Esophagus (tissue), 2 donors: ENCODE measurements at regions not wholly inside any gene's neighbourhood (a gene's known extent, or its start where the extent isn't known, plus 50 kb on each side); places are given as distances from the start of the nearest gene placed in this dataset.

Experiments
- H3K27ac ChIP-seq, 2 donors: one replicate each; pipeline ENCODE4 v1.5.1; 2013; ENCODE audit warnings: low read depth in 2 of 2, mild to moderate bottlenecking in 2 of 2, inconsistent platforms in 1 of 2, low read length in 1 of 2, moderate library complexity in 1 of 2
- H3K27me3 ChIP-seq, 2 donors: one replicate each; pipeline ENCODE4 v1.6.1; 2013; ENCODE audit warnings: low read length in 2 of 2, control low read depth in 1 of 2, mild to moderate bottlenecking in 1 of 2; ENCODE audit not compliant: insufficient read depth in 2 of 2, control insufficient read depth in 1 of 2
- H3K36me3 ChIP-seq, 2 donors: one replicate each; pipeline ENCODE4 v1.6.1; 2013; ENCODE audit warnings: low read length in 1 of 2; ENCODE audit not compliant: control insufficient read depth in 2 of 2, insufficient read depth in 2 of 2
- H3K4me1 ChIP-seq, 2 donors: one replicate each; pipeline ENCODE4 v1.6.1; 2013; ENCODE audit warnings: low read length in 1 of 2; ENCODE audit not compliant: control insufficient read depth in 2 of 2, insufficient read depth in 2 of 2
- H3K4me3 ChIP-seq, 2 donors: one replicate each; pipeline ENCODE4 v1.5.1; 2013; ENCODE audit warnings: low read length in 2 of 2, mild to moderate bottlenecking in 2 of 2, low read depth in 1 of 2, moderate library complexity in 1 of 2
- H3K9me3 ChIP-seq, 2 donors: one replicate each; pipeline ENCODE4 v1.6.1; 2013; ENCODE audit warnings: mild to moderate bottlenecking in 2 of 2, low read depth in 1 of 2, low read length in 1 of 2, moderate library complexity in 1 of 2; ENCODE audit not compliant: control insufficient read depth in 2 of 2, insufficient read depth in 1 of 2
- WGBS, 2 donors: extraction: QIAGEN DNeasy Blood & Tissue Kit; methylation state at CpG; one replicate each; pipeline ENCODE4 v1.1.7; 2013; 5-methylcytosine and 5-hydroxymethylcytosine counted together
- donor health status: healthy with polysubstance abuse.
- donor health status: Bipolar disorder and iron deficiency.

GRCh38 chr16:86879268-86879667 is 300.9 kb downstream of the FOXL1 start:
- Histone ChIP-seq H3K27me3 (no peaks in the 10 kb centered on the region), H3K36me3 (no peaks in the 10 kb centered on the region), H3K9me3 (no peaks in the 10 kb centered on the region), H3K27ac (no peak overlapping the region), H3K4me3 (no peak overlapping the region), H3K4me1 (no peaks in the 10 kb centered on the region)
- 82 to 92% methylated on average over 11 of the region's 11 CpGs for whole genome bisulfite sequencing, 2 donors

GRCh38 chr16:86880316-86881117 is 302.2 kb downstream of the FOXL1 start:
- 85% methylated on average over 14 of the region's 14 CpGs for WGBS, 2 donors
- no peaks in the 10 kb centered on the region for H3K4me1 ChIP-seq
- no peak overlapping the region for H3K27ac ChIP-seq
- no peaks in the 10 kb centered on the region for H3K9me3 ChIP-seq
- no peak overlapping the region for H3K4me3 ChIP-seq
- H3K27me3 ChIP-seq: no peaks in the 10 kb centered on the region
- no peaks in the 10 kb centered on the region for H3K36me3 ChIP-seq

DNA sequence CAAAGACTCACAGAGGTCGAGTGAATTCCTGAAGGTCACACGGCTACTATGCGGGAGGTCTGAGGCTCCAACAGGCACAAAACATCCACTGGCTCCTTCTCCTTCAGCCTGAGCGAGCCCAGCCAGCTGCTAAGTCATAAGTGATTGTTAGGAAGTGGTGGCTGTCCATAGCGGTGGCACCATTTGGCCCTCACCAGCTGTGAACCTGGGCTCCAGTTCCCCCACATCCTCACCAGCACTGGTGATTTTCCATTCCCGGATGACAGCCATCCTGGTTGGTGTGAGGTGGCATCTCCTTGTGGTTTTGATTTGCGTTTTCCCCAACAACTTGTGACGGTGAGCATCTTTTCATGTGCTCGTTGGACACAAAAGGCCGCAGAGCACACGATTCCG is 302.8 kb downstream of the FOXL1 start:
- 90% methylated on average over 12 of the region's 12 CpGs for WGBS, 2 donors
- no peaks in the 10 kb centered on the region for H3K27me3 ChIP-seq
- H3K4me3 ChIP-seq: no peak overlapping the region
- no peaks in the 10 kb centered on the region for H3K36me3 ChIP-seq
- H3K27ac ChIP-seq: no peak overlapping the region
- peaks cover 0 to under 1% of the 10 kb centered on the region in 2 donors for H3K9me3 ChIP-seq
- H3K4me1 ChIP-seq: no peaks in the 10 kb centered on the region

DNA sequence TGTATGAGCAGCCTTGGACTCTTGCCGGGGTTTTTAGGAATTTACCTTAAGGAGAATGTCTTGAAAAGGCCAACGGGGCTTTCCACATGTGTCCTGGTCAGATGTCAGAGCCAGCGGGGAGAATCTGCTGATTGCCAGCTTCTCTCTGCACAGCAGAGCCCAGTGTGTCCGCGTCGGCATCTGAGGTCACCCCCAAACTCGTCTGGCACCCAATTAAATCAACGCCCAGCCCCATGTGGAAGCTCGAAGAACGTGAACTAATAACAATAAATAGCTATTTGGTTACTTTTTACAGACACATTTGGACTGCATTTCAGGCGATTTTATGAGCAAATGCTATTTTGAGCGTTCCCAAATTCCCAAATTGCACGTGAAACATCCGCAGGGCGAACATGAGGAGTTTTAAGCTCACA is 303.5 kb downstream of the FOXL1 start:
- 48 to 61% methylated on average over 15 of the region's 15 CpGs for WGBS, 2 donors
- Histone ChIP-seq H3K27ac (no peak overlapping the region), H3K4me3 (no peak overlapping the region), H3K27me3 (no peaks in the 10 kb centered on the region), H3K4me1 (no peaks in the 10 kb centered on the region), H3K36me3 (no peaks in the 10 kb centered on the region), H3K9me3 (peaks cover 0 to 2% of the 10 kb centered on the region in 2 donors)

- Histone ChIP-seq H3K27me3 (no peaks in the 10 kb centered on the region), H3K4me3 (no peak overlapping the region), H3K27ac (no peak overlapping the region), H3K4me1 (no peaks in the 10 kb centered on the region), H3K9me3 (peaks cover 0 to 2% of the 10 kb centered on the region in 2 donors), H3K36me3 (no peaks in the 10 kb centered on the region)
- 36 to 51% methylated on average over 6 of the region's 6 CpGs for WGBS, 2 donors
These were observed 304.4 kb downstream of the FOXL1 start for GRCh38 chr16:86882586-86883280.

- H3K27ac ChIP-seq: no peak overlapping the region
- H3K9me3 ChIP-seq: peaks cover 0 to 2% of the 10 kb centered on the region in 2 donors
- H3K36me3 ChIP-seq: no peaks in the 10 kb centered on the region
- WGBS, 2 donors: 72 to 83% methylated on average over 14 of the region's 14 CpGs
- no peaks in the 10 kb centered on the region for H3K4me1 ChIP-seq
- no peak overlapping the region for H3K4me3 ChIP-seq
- H3K27me3 ChIP-seq: no peaks in the 10 kb centered on the region
These were observed 305.4 kb downstream of the FOXL1 start for GRCh38 chr16:86883583-86884389.

- peaks cover 0 to 2% of the 10 kb centered on the region in 2 donors for H3K9me3 ChIP-seq
- no peaks in the 10 kb centered on the region for H3K4me1 ChIP-seq
- no peaks in the 10 kb centered on the region for H3K27me3 ChIP-seq
- no peak overlapping the region for H3K4me3 ChIP-seq
- 60 to 62% methylated on average over 4 of the region's 4 CpGs for WGBS, 2 donors
- H3K27ac ChIP-seq: no peak overlapping the region
- H3K36me3 ChIP-seq: no peaks in the 10 kb centered on the region
These were observed 306.0 kb downstream of the FOXL1 start for GRCh38 chr16:86884390-86884650.

GRCh38 chr16:86885139-86885538 is 306.8 kb downstream of the FOXL1 start:
- Histone ChIP-seq H3K4me3 (no peak overlapping the region), H3K27me3 (no peaks in the 10 kb centered on the region), H3K9me3 (peaks cover 0 to 2% of the 10 kb centered on the region in 2 donors), H3K4me1 (no peaks in the 10 kb centered on the region), H3K27ac (no peak overlapping the region), H3K36me3 (no peaks in the 10 kb centered on the region)
- 78 to 84% methylated on average over 6 of the region's 6 CpGs for WGBS, 2 donors

- Histone ChIP-seq H3K27ac (no peak overlapping the region), H3K9me3 (peaks cover 0 to 2% of the 10 kb centered on the region in 2 donors), H3K4me3 (no peak overlapping the region), H3K36me3 (no peaks in the 10 kb centered on the region), H3K4me1 (no peaks in the 10 kb centered on the region), H3K27me3 (no peaks in the 10 kb centered on the region)
- 36 to 42% methylated on average over 1 of the region's 1 CpG for WGBS, 2 donors
These were observed 308.3 kb downstream of the FOXL1 start for GRCh38 chr16:86886651-86887050.
